ENCODE measurements at regions not wholly inside any gene's neighbourhood (a gene's known extent, or its start where the extent isn't known, plus 50 kb on each side); places are given as distances from the start of the nearest gene placed in this dataset.

- Histone ChIP-seq H3K36me3 (ENCODE audit: insufficient read depth, low read length) (no peaks in the 10 kb centered on the region), H3K27me3 (ENCODE audit: insufficient read depth, low read length) (no peaks in the 10 kb centered on the region), H3K4me2 (ENCODE audit: low read length) (no peak overlapping the region), H3K4me3 (ENCODE audit: insufficient read depth, low read depth, low read length) (no peak overlapping the region), H3K27ac (ENCODE audit: low read depth, low read length) (no peak overlapping the region), H2AFZ (ENCODE audit: low read depth, low read length) (no peak overlapping the region), H3K79me2 (ENCODE audit: insufficient read depth, low read length) (no peaks in the 10 kb centered on the region), H3K9me3 (ENCODE audit: insufficient read depth, low read depth, low read length) (no peaks in the 10 kb centered on the region), H3K4me1 (ENCODE audit: insufficient read depth, low read length) (peaks cover 37% of the 10 kb centered on the region), H4K20me1 (ENCODE audit: insufficient read depth, low read length) (no peaks in the 10 kb centered on the region), H3K9ac (ENCODE audit: low read length) (no peak overlapping the region)
- Mint-ChIP-seq H3K27me3 (ENCODE audit: low read depth, unreplicated experiment) (no peaks in the 10 kb centered on the region), H3K9me3 (ENCODE audit: unreplicated experiment) (peaks cover 4% of the 10 kb centered on the region), H3K4me3 (ENCODE audit: unreplicated experiment) (no peak overlapping the region), H3K36me3 (ENCODE audit: low read depth, unreplicated experiment) (no peaks in the 10 kb centered on the region), H3K4me1 (ENCODE audit: low read depth, unreplicated experiment) (peaks cover 32% of the 10 kb centered on the region), H3K27ac (ENCODE audit: unreplicated experiment) (no peak overlapping the region)
- DNase-seq (ENCODE audit: low read depth) (no peak), FAIRE-seq (no peak)
- TF ChIP-seq CTCF (IDR thresholded peaks at IDR 0.05; ENCODE audit: insufficient read depth, low read depth, low read length) (no peak), EZH2 (IDR thresholded peaks at IDR 0.05; ENCODE audit: insufficient read depth, low read length) (no peak)
Observed at GRCh38 chr16:87199901-87200300, 117.3 kb downstream of the C16orf95 start.

- DNase-seq (ENCODE audit: low read depth), result no peak
- Histone ChIP-seq H3K9ac (ENCODE audit: low read length) (no peak overlapping the region), H3K27ac (ENCODE audit: low read depth, low read length) (peak overlapping the region; percentile 21), H3K79me2 (ENCODE audit: insufficient read depth, low read length) (no peaks in the 10 kb centered on the region), H3K4me3 (ENCODE audit: insufficient read depth, low read depth, low read length) (no peak overlapping the region), H3K27me3 (ENCODE audit: insufficient read depth, low read length) (no peaks in the 10 kb centered on the region), H3K36me3 (ENCODE audit: insufficient read depth, low read length) (no peaks in the 10 kb centered on the region), H3K4me2 (ENCODE audit: low read length) (peak overlapping the region; percentile 31), H2AFZ (ENCODE audit: low read depth, low read length) (no peak overlapping the region), H3K9me3 (ENCODE audit: insufficient read depth, low read depth, low read length) (no peaks in the 10 kb centered on the region), H4K20me1 (ENCODE audit: insufficient read depth, low read length) (no peaks in the 10 kb centered on the region), H3K4me1 (ENCODE audit: insufficient read depth, low read length) (peaks cover 37% of the 10 kb centered on the region)
- Mint-ChIP-seq H3K4me3 (ENCODE audit: unreplicated experiment) (no peak overlapping the region), H3K27ac (ENCODE audit: unreplicated experiment) (peak overlapping the region; percentile 89), H3K4me1 (ENCODE audit: low read depth, unreplicated experiment) (peaks cover 30% of the 10 kb centered on the region), H3K36me3 (ENCODE audit: low read depth, unreplicated experiment) (no peaks in the 10 kb centered on the region), H3K9me3 (ENCODE audit: unreplicated experiment) (peaks cover 4% of the 10 kb centered on the region), H3K27me3 (ENCODE audit: low read depth, unreplicated experiment) (no peaks in the 10 kb centered on the region)
- FAIRE-seq, result no peak
- no peak for TF ChIP-seq CTCF (IDR thresholded peaks at IDR 0.05; ENCODE audit: insufficient read depth, low read depth, low read length)
- no peak for TF ChIP-seq EZH2 (IDR thresholded peaks at IDR 0.05; ENCODE audit: insufficient read depth, low read length)
Observed at GRCh38 chr16:87200637-87201036, 116.6 kb downstream of the C16orf95 start.

- H3K9ac ChIP-seq (ENCODE audit: low read length), result no peak overlapping the region
- no peaks in the 10 kb centered on the region for H4K20me1 ChIP-seq (ENCODE audit: insufficient read depth, low read length)
- H3K4me3 ChIP-seq (ENCODE audit: insufficient read depth, low read depth, low read length), result no peak overlapping the region
- Mint-ChIP-seq H3K36me3 (ENCODE audit: low read depth, unreplicated experiment) (no peaks in the 10 kb centered on the region), H3K27me3 (ENCODE audit: low read depth, unreplicated experiment) (no peaks in the 10 kb centered on the region), H3K4me3 (ENCODE audit: unreplicated experiment) (no peak overlapping the region), H3K9me3 (ENCODE audit: unreplicated experiment) (peaks cover 4% of the 10 kb centered on the region), H3K27ac (ENCODE audit: unreplicated experiment) (peak overlapping the region; percentile 89), H3K4me1 (ENCODE audit: low read depth, unreplicated experiment) (peaks cover 30% of the 10 kb centered on the region)
- DNase-seq (ENCODE audit: low read depth), result peak; percentile 99
- H3K4me2 ChIP-seq (ENCODE audit: low read length), result peak overlapping the region; percentile 31
- no peaks in the 10 kb centered on the region for H3K36me3 ChIP-seq (ENCODE audit: insufficient read depth, low read length)
- H3K27me3 ChIP-seq (ENCODE audit: insufficient read depth, low read length), result no peaks in the 10 kb centered on the region
- TF ChIP-seq EZH2 (IDR thresholded peaks at IDR 0.05; ENCODE audit: insufficient read depth, low read length), result no peak
- H3K27ac ChIP-seq (ENCODE audit: low read depth, low read length), result peak overlapping the region; percentile 70
- no peaks in the 10 kb centered on the region for H3K79me2 ChIP-seq (ENCODE audit: insufficient read depth, low read length)
- no peak overlapping the region for H2AFZ ChIP-seq (ENCODE audit: low read depth, low read length)
- FAIRE-seq, result peak; percentile 66
- H3K4me1 ChIP-seq (ENCODE audit: insufficient read depth, low read length), result peaks cover 36% of the 10 kb centered on the region
- H3K9me3 ChIP-seq (ENCODE audit: insufficient read depth, low read depth, low read length), result no peaks in the 10 kb centered on the region
Observed at GRCh38 chr16:87201052-87201451, 116.1 kb downstream of the C16orf95 start.

Measured in astrocyte (in vitro differentiated cells and primary cell).